ENCODE measurements at regions not wholly inside any gene's neighbourhood (a gene's known extent, or its start where the extent isn't known, plus 50 kb on each side); places are given as distances from the start of the nearest gene placed in this dataset.
A peak's percentile ranks its signal among the peaks of the same experiment; 100 is the strongest.

DNA sequence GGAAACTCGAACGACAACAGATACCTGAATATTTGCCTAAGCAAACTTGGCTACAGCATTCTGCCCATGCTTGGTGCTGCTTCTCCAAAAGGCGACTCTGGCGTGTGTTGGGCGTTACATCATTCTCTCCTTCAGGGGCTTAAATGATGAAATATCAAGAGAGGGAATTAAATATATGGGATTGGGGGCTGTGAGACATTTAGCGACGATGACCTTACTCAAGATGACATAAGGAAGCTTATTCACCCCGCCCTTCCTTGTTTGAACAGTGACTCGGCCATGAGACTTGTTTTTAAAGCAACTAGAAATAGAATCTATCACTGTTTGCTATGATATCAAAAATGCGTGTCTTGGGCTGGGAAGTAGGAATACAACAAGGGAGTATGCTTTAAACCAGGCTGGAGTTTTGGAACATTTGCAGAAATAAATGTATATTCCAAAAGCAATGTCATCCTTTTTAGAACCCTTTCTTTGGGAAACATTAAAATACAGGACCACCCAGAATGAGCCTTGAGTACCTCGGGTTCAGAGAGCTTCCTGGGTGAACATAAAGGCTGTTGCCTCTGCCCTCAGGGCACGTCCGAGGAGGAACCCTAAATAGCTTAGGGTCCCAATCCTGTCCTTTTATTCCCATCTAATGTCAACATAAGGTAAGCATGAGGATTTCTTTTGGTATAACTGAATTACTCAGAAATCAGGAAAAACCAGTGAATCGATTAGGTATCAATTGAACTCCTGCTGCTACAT lies 123.3 kb upstream of the SLC45A1 start:
- no peak for TF ChIP-seq ZFX (IDR thresholded peaks at IDR 0.05)
- TF ChIP-seq, protein P1, sequence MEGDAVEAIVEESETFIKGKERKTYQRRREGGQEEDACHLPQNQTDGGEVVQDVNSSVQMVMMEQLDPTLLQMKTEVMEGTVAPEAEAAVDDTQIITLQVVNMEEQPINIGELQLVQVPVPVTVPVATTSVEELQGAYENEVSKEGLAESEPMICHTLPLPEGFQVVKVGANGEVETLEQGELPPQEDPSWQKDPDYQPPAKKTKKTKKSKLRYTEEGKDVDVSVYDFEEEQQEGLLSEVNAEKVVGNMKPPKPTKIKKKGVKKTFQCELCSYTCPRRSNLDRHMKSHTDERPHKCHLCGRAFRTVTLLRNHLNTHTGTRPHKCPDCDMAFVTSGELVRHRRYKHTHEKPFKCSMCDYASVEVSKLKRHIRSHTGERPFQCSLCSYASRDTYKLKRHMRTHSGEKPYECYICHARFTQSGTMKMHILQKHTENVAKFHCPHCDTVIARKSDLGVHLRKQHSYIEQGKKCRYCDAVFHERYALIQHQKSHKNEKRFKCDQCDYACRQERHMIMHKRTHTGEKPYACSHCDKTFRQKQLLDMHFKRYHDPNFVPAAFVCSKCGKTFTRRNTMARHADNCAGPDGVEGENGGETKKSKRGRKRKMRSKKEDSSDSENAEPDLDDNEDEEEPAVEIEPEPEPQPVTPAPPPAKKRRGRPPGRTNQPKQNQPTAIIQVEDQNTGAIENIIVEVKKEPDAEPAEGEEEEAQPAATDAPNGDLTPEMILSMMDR (conservative IDR thresholded peaks at IDR 0.05) = no peak
- no peak overlapping the region for H3K27ac ChIP-seq

DNA sequence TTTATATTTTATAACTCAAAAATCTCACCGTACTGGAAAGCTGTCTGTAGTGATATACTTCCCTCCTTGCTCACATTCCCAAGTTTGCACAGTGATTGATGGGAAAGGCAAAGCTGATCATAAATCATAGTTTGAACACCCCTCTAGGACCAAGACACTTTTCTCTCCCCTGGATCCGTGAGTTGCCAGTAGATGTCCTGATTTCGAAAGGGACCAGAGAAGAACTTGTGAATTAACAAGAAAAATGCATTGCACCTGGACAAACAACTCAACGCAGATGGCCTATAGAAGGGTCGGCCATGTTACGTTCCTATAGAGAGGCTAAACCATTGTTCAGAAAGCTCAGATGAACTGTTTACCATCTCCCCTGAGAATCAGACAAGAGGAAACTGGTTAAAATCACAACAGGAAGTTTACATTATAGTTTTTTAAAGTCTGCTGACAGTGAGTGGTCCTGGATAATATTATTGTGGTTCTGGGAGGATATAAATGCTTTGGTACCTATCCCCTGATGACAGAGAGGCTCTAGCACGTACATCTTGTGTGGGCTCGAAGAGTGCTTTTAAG lies 124.0 kb upstream of the SLC45A1 start:
- H3K27ac ChIP-seq = no peak overlapping the region

DNA sequence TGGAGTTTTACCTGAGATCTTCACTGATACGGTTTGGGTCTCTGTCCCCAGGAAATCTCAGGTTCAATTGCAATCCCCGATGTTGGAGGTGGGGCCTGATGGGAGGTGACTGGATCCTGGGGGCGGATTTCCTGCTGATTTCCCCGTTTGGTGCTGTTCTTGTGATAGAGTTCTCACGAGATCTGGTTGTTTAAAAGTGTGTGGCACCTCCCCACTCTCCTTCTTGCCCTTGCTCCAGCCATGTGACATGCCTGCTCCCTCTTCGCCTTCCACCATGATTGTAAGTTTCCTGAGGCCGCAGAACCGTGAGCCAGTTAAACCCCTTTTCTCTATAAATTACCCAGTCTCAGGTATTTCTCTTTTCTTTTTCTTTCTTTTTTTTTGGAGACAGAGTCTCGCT lies 126.4 kb upstream of the SLC45A1 start:
- H3K27ac ChIP-seq = no peak overlapping the region
- TF ChIP-seq, protein P1 (conservative IDR thresholded peaks at IDR 0.05) = no peak
- TF ChIP-seq ZFX (IDR thresholded peaks at IDR 0.05) = no peak

More for the DNA sequence above, 124.0 kb upstream of the SLC45A1 start:
- TF ChIP-seq, protein P1 (conservative IDR thresholded peaks at IDR 0.05) = no peak
- TF ChIP-seq ZFX (IDR thresholded peaks at IDR 0.05) = no peak

DNA sequence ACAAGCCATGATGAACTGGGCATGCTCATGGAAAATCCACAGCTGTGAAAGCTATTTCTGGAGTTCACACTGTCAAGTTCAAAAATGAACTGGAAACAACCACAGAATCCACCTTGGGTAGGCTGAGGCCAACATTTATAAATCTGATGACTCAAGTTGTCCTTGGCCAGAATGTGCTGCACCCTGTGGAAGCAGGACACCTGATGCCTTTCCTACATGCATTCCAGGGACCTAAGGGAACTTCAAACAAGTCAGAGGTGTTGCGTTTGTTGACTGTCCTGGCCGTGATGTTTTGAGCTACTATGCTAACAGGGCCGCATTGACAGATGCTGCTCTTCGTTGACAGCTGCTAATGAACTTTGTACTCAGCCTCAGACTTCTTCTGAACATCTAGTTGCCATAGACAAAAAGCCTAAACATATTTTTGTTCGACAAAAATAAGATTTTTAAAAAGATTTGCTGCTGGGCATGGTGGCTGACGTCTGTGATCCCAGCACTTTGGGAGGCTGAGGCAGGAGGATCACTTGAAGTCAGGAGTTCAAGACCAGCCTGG lies 127.9 kb upstream of the SLC45A1 start:
- H3K27ac ChIP-seq = no peak overlapping the region
- no peak for TF ChIP-seq ZFX (IDR thresholded peaks at IDR 0.05)
- TF ChIP-seq, protein P1 (conservative IDR thresholded peaks at IDR 0.05) = no peak

DNA sequence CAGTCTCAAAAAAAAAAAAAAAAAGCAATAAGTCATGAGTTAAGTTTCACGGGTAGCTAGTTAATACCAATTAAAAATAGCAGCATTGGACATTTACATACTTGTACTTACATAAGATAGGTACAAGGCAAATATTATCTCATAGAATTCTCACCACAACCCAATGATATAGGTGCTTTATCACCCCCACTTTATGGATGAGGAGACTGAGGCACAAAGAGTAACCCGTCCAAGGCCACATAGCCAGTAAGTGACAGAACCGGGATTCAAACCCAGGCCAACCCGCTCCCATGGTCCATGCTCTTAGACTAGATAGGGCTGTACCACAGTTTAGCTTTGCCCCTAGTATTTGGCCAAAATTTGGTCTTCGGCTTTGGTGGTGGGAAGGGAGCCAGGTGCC lies 132.5 kb upstream of the SLC45A1 start:
- H3K27ac ChIP-seq = no peak overlapping the region
- TF ChIP-seq, protein P1 (conservative IDR thresholded peaks at IDR 0.05) = no peak
- no peak for TF ChIP-seq ZFX (IDR thresholded peaks at IDR 0.05)

DNA sequence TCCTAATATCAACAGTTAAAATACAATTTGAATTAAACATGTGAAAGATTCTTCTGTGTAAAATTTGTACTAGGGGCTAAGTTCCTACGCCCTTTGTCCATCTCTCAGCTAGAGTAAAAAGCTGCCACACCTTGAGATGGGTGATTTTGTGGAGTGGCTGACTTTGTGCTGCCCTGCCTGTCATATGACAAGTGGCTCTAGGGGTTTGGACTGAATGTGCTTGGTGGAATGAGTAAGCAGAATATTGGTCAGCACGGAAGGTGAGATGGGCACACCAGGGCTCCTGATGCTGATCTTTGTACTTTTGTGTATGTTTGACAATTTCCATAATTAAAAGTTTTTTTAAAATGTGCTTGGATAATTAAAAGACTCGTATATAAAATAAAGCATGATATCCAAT lies 133.6 kb upstream of the SLC45A1 start:
- H3K27ac ChIP-seq = peak overlapping the region; percentile 81; the same call in 1 of the 2 replicates
- TF ChIP-seq, protein P1 (conservative IDR thresholded peaks at IDR 0.05) = no peak
- no peak for TF ChIP-seq ZFX (IDR thresholded peaks at IDR 0.05)
